ENCODE measurements at regions not wholly inside any gene's neighbourhood (a gene's known extent, or its start where the extent isn't known, plus 50 kb on each side); places are given as distances from the start of the nearest gene placed in this dataset.

GRCh38 chr3:72426618-72427397 is 421.4 kb downstream of the SHQ1 start:
- TF ChIP-seq EZH2phosphoT487 (IDR thresholded peaks at IDR 0.05; ENCODE audit: low read depth, severe bottlenecking, unreplicated experiment) (no peak), CTCF (IDR thresholded peaks at IDR 0.05; ENCODE audit: poor library complexity) (no peak), EZH2 (IDR thresholded peaks at IDR 0.05; ENCODE audit: borderline replicate concordance) (no peak)

Measured in hepatocyte (in vitro differentiated cells).